ENCODE measurements at regions not wholly inside any gene's neighbourhood (a gene's known extent, or its start where the extent isn't known, plus 50 kb on each side); places are given as distances from the start of the nearest gene placed in this dataset.

- H3K4me3 ChIP-seq (replicated peaks; ENCODE audit: low read depth, low read length), result no peak overlapping the region
- DNase-seq (ENCODE audit: extremely low read depth, low read depth), result no peak
- TF ChIP-seq CTCF (IDR thresholded peaks at IDR 0.05; ENCODE audit: low read depth, low read length, missing control alignments), result no peak
Measured at GRCh38 chr1:103333141-103333540, 192.4 kb upstream of the RNPC3 start.

- H3K4me3 ChIP-seq (replicated peaks; ENCODE audit: low read depth, low read length), result no peak overlapping the region
- no peak for DNase-seq (ENCODE audit: extremely low read depth, low read depth)
Measured at GRCh38 chr1:103327054-103327719, 198.3 kb upstream of the RNPC3 start.

GRCh38 chr1:103326595-103326994 is 198.9 kb upstream of the RNPC3 start:
- no peak for TF ChIP-seq CTCF (IDR thresholded peaks at IDR 0.05; ENCODE audit: low read depth, low read length, missing control alignments)
- no peak for DNase-seq (ENCODE audit: extremely low read depth, low read depth)
- H3K4me3 ChIP-seq (replicated peaks; ENCODE audit: low read depth, low read length), result no peak overlapping the region

More at GRCh38 chr1:103327054-103327719, 198.3 kb upstream of the RNPC3 start:
- TF ChIP-seq CTCF (IDR thresholded peaks at IDR 0.05; ENCODE audit: low read depth, low read length, missing control alignments), result no peak

- no peak overlapping the region for H3K4me3 ChIP-seq (replicated peaks; ENCODE audit: low read depth, low read length)
- DNase-seq (ENCODE audit: extremely low read depth, low read depth), result no peak
- TF ChIP-seq CTCF (IDR thresholded peaks at IDR 0.05; ENCODE audit: low read depth, low read length, missing control alignments), result no peak
Measured at GRCh38 chr1:103309786-103310185, 201.5 kb upstream of the COL11A1 start.

- TF ChIP-seq CTCF (IDR thresholded peaks at IDR 0.05; ENCODE audit: low read depth, low read length, missing control alignments), result no peak
- DNase-seq (ENCODE audit: extremely low read depth, low read depth), result no peak
Measured at GRCh38 chr1:103307751-103308150, 199.4 kb upstream of the COL11A1 start.

GRCh38 chr1:103283841-103284669 is 175.7 kb upstream of the COL11A1 start:
- no peak for DNase-seq (ENCODE audit: extremely low read depth, low read depth)
- no peak for TF ChIP-seq CTCF (IDR thresholded peaks at IDR 0.05; ENCODE audit: low read depth, low read length, missing control alignments)
- no peak overlapping the region for H3K4me3 ChIP-seq (replicated peaks; ENCODE audit: low read depth, low read length)

More at GRCh38 chr1:103307751-103308150, 199.4 kb upstream of the COL11A1 start:
- no peak overlapping the region for H3K4me3 ChIP-seq (replicated peaks; ENCODE audit: low read depth, low read length)

Measured in HFF-Myc (cell line).